Heart right ventricle (tissue), 16 donors: ENCODE measurements at regions not wholly inside any gene's neighbourhood (a gene's known extent, or its start where the extent isn't known, plus 50 kb on each side); places are given as distances from the start of the nearest gene placed in this dataset.

Experiments used
- ATAC-seq, 8 donors: fragments of 200-7000 bp; cut with Tn5 transposase; one replicate each; pipeline ENCODE4 v1.9.1; 2020; ENCODE audit warnings: mild to moderate bottlenecking in 8 of 8, moderate library complexity in 8 of 8, moderate number of reproducible peaks in 1 of 8
- DNase-seq, 2 donors: peaks; one replicate each; pipeline ENCODE4 v3.0.0-alpha.2; 2020
- H3K27ac ChIP-seq, 10 donors: fragments of 200-600 bp; sonication (generic) in 2 of 10; one replicate each; pipeline versions ENCODE4 v1.5.0 to v1.8.0; 2020 to 2022; ENCODE audit warnings: mild to moderate bottlenecking in 3 of 10
- H3K27me3 ChIP-seq, 7 donors: fragments of 200-600 bp; one replicate each; pipeline ENCODE4 v1.8.0; 2021 to 2022; ENCODE audit warnings: mild to moderate bottlenecking in 2 of 7
- H3K36me3 ChIP-seq, 9 donors: fragments of 200-600 bp; sonication (generic) in 1 of 9; one replicate each; pipeline versions ENCODE4 v1.5.0 to v1.8.0; 2020 to 2022; ENCODE audit warnings: mild to moderate bottlenecking in 2 of 9
- H3K4me1 ChIP-seq, 9 donors: fragments of 200-600 bp; sonication (generic) in 1 of 9; one replicate each; pipeline versions ENCODE4 v1.5.0 to v1.8.0; 2020 to 2022; ENCODE audit warnings: mild to moderate bottlenecking in 4 of 9
- H3K4me3 ChIP-seq, 10 donors: fragments of 200-600 bp; sonication (generic) in 2 of 10; one replicate each; pipeline versions ENCODE4 v1.5.0 to v1.8.0; 2020 to 2022; ENCODE audit warnings: mild to moderate bottlenecking in 7 of 10, moderate library complexity in 2 of 10
- H3K9me3 ChIP-seq, 11 donors: fragments of 200-600 bp in 10 of 11; sonication (generic) in 2 of 11; one replicate each; pipeline versions ENCODE4 v1.5.0 to v1.8.0; 2013 to 2022; ENCODE audit warnings: mild to moderate bottlenecking in 2 of 11, control low read depth in 1 of 11, moderate library complexity in 1 of 11
- CTCF ChIP-seq, 9 donors: fragments of 200-600 bp; sonication (generic) in 2 of 9; IDR thresholded peaks; one replicate each; pipeline versions ENCODE4 v1.5.0 to v1.8.0; 2021 to 2022; ENCODE audit warnings: antibody characterized with exemption in 9 of 9, mild to moderate bottlenecking in 5 of 9, moderate library complexity in 1 of 9
- WGBS, 2 donors: extraction: QIAGEN DNeasy Blood & Tissue Kit; methylation state at CpG; one replicate each; pipeline ENCODE4 v1.1.7; 2013; ENCODE audit warnings: inconsistent platforms in 1 of 2; 5-methylcytosine and 5-hydroxymethylcytosine counted together
- intact Hi-C, 10 donors: fragments of 100-400 bp; cut with DNase I; formaldehyde crosslinking; loops; one replicate each; pipeline versions ENCODE4 v1.11.1 to v1.14.2; 2022
- donor health status: Arrhythmogenic right ventricular cardiomyopathy.
- donor health status: ischemic (EF 13 %, LVEDD 7.1; RV severe dilation, severe dysfunction).
- donor health status: healthy with polysubstance abuse.
- donor health status: DM: no; HTN: yes; CAD: no.
- donor health status: DM: no; HTN: no; CAD: no.
- donor health status: ischemic (EF 25% LVEDD 6.9; RV normal size, moderate dysfunction).
- donor health status: ischemic (EF 25% LVEDD 5.7; RV mildly dilated, moderate dysfunction).
- donor health status: healthy.
- donor health status: DM: yes; HTN: yes; CAD: no.
- donor health status: Ischemic cardiomyopathy.
- donor health status: ischemic (EF 35%, LVEDD 5.7; RV mildly dilated, moderate dysfunction).
- donor health status: nonischemic (EF 11% LVEDD 7.7; RV severe dilation, severe dysfunction).
- donor health status: DM: yes; HTN: yes; CAD: no.
- donor health status: PGD.
- donor health status: ischemic (EF 29% LVEDD 5.4; RV normal size, mild dysfunction).
- donor health status: nonischemic (EF 23%, LVEDD 6.1; RV moderate dilation, normal function).

DNA sequence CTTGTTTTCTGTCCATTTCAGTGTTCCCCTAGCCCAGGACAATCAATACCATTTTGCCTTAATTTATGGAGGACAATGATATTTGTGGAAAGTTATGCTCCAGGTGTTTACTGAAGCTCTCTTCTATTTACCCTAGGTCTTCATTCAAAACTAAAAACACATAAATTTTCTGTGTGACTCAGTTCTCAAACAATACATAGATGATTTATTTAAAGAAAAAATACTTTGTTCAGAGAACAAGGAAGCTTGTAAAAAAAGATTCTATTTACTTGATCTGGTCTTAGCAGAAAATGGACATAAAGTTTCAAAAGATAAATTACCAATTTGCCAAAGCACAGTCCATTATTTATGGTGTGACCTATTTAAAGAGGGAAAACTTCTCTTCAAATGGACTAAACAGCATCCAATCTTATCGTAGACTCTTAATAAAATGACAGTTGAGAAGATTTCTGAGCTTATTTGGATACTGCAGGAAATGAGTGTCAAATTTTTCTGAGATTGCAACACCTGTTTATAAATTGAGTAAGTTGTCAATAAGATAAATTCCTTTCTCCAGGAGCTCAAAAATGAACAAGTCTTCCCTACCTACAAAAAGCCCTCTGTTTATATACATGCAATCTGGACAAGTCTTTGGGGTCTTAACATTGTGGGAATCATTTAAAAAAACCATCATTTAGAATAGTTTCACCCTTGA is 627.2 kb downstream of the PSAT1 start:
- H3K4me3 ChIP-seq, result no peak overlapping the region
- H3K27ac ChIP-seq, result no peak overlapping the region
- ATAC-seq, result no peak
- H3K4me1 ChIP-seq, result no peaks in the 10 kb centered on the region
- DNase-seq, result no peak
- H3K9me3 ChIP-seq, result no peaks in the 10 kb centered on the region
- H3K27me3 ChIP-seq, result no peaks in the 10 kb centered on the region
- intact Hi-C loops, result no loop called here
- 58 to 73% methylated on average over 1 of the region's 1 CpG for WGBS, 2 donors
- H3K36me3 ChIP-seq, result no peaks in the 10 kb centered on the region
- no peak for TF ChIP-seq CTCF (IDR thresholded peaks at IDR 0.05)

DNA sequence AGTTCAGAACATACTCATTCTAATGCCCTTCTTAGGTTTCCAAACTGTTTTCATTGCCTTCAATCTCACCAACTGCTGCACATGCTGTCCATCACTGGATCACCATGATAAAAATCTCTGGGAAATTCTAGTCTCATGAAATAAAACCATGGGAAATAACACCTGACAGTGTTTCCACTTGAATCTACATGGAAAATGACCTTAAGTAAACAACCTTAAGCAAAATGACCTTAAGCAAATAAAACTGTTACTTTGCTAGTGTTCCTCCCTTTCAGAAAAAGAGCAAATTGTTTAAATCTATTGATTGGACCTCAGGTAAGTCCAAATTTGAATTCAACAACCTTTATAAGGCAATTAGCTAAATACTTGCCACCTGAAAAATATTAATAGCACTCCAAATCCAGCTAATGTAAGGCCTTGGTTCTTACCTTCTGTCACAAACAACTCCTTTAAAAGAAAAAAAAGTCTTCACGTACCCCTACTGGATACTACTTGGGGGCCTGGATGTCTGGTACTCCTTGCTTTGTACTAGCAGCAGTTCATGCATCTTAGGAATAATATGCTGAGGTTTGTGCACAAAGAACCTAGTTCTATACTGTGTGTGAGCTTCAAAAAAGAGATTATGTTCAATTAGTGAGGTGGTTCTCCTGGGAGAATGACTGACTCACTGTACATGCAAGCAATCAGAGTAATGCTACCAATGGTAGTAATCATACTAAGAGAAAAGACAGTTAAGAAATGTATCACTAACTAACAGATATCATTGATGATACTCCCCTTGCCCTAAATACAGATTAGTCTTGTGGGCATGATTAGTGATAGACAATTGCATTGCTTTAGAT is 630.4 kb downstream of the PSAT1 start:
- no peaks in the 10 kb centered on the region for H3K4me1 ChIP-seq
- no peak overlapping the region for H3K27ac ChIP-seq
- no peaks in the 10 kb centered on the region for H3K36me3 ChIP-seq
- no peak for DNase-seq
- ATAC-seq, result no peak
- no peak overlapping the region for H3K4me3 ChIP-seq
- H3K9me3 ChIP-seq, result no peaks in the 10 kb centered on the region
- no peak for TF ChIP-seq CTCF (IDR thresholded peaks at IDR 0.05)
- intact Hi-C loops, result loop anchor here in 1 of 10 donors (5.0 kb wide), 1 partner anchor 135 kb away; no protein-coding TSS in a partner anchor
- WGBS, 2 donors, result 74 to 81% methylated on average over 1 of the region's 1 CpG
- no peaks in the 10 kb centered on the region for H3K27me3 ChIP-seq

DNA sequence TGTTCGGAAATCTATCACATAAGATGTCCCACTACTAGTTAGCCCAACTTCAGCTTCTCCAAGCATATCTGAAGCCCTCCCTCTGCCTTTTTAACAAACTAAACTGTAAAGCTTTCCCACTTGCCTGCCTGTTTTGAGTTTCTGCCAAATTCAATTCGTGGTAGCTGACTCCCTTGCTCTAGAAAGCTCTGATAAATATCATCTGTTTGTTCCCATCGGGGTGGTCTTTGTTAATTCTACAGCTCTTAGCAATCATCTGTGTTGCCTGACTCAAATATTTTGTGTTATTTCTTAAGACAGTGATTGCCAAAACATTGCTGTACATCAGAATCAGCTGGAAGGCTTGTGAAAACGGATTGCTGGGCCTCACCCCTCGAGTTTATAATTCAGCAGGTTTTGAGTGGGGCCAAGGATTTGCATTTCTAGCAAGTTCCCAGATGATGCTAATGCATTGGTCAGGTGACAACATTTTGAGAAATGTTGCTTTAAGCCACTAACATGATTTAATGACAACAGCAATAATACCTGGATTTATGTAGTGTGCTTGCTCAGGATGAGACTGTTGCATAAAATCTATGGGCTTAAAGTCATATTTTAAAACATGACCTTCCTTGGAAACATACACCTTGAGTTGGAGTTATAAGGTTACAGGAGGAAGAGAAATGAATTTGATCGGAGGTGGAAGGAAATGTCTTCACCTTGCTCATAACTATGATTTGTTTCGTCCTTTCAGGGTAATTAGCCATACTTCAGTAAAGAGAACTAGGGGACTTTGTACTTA is 631.9 kb downstream of the PSAT1 start:
- no peaks in the 10 kb centered on the region for H3K36me3 ChIP-seq
- intact Hi-C loops, result loop anchor here in 1 of 10 donors (5.0 kb wide), 1 partner anchor 133 kb away; no protein-coding TSS in a partner anchor
- no peaks in the 10 kb centered on the region for H3K4me1 ChIP-seq
- no peaks in the 10 kb centered on the region for H3K9me3 ChIP-seq
- ATAC-seq (no peak), DNase-seq (no peak)
- no peak overlapping the region for H3K27ac ChIP-seq
- no peaks in the 10 kb centered on the region for H3K27me3 ChIP-seq
- WGBS, 2 donors, result 60 to 62% methylated on average over 7 of the region's 7 CpGs
- no peak for TF ChIP-seq CTCF (IDR thresholded peaks at IDR 0.05)
- no peak overlapping the region for H3K4me3 ChIP-seq

DNA sequence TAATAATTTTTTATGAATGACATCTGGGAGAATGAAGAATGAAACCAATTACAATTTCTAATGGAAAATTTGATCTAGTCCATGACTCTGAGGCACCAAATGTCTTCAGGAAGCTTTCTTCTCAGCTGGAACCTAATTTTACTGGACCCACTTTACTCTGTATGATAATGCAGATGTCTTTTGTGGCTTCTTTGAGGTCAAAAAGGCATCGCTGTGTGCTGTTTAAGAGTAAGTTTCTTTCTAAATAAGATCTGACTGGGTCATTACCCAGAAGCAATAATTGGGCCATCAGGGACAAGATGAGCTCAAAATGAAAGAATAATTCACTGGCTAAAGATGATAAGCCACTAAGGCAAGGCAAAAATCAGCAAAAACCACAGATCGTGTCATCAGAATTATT is 633.4 kb downstream of the PSAT1 start:
- no peaks in the 10 kb centered on the region for H3K4me1 ChIP-seq
- no peak for TF ChIP-seq CTCF (IDR thresholded peaks at IDR 0.05)
- ATAC-seq, result no peak
- no peak overlapping the region for H3K4me3 ChIP-seq
- intact Hi-C loops, result no loop called here
- no peaks in the 10 kb centered on the region for H3K27me3 ChIP-seq
- H3K36me3 ChIP-seq, result no peaks in the 10 kb centered on the region
- no peak overlapping the region for H3K27ac ChIP-seq
- DNase-seq, result no peak
- no peaks in the 10 kb centered on the region for H3K9me3 ChIP-seq
- WGBS, 2 donors, result 84 to 91% methylated on average over 2 of the region's 2 CpGs
